ENCODE measurements at regions not wholly inside any gene's neighbourhood (a gene's known extent, or its start where the extent isn't known, plus 50 kb on each side); places are given as distances from the start of the nearest gene placed in this dataset.
"Not testable (repeated sequence)": the region's sequence is repeated elsewhere in the genome, so short reads cannot be mapped to it uniquely, and the experiment has no call there.

DNA sequence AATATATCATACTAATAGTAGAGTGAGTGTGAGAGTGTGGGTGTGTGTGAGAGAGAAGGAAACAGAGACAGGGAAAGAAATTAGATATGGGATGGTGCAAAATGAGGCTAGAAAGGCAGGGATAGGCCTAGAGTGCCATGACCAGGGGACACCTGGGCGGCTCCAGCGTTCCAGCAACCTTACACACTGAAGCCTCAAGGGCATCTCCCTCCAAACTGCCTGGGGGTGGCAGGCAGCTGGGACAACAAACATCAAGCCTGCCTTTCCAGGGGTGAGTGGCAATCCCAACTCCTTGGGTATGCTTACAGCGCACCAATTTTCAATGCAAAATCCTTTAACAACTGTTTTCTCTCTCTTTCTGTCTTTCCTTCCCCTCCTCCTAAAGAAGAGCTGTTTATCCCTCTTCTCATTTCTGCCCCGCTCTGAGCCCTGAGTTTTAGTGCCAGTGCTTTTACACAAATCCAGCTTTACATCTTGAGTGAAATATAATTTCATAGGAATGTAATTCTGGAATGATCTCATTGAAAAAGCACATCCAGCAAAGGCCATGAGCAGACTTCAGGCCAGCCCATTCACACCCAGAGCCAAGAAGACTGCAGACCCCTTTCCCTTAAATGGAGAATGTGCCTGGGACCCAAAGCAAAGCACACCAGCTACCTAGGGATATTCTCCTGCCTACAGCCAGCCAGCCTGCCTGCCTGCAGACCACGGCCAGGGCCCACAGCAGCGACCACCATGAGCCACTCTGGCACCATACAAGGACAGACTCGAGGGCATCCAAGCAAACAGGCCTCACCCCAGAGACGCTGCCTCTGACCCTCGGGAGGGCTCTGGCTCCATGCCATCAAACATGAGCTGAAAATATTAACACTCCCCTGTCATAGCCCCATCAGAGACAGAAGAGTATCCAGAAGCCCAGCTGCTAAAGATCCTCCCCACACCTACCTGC, 90.3 kb downstream of the RPL27A start:
- no peak for DNase-seq

DNA sequence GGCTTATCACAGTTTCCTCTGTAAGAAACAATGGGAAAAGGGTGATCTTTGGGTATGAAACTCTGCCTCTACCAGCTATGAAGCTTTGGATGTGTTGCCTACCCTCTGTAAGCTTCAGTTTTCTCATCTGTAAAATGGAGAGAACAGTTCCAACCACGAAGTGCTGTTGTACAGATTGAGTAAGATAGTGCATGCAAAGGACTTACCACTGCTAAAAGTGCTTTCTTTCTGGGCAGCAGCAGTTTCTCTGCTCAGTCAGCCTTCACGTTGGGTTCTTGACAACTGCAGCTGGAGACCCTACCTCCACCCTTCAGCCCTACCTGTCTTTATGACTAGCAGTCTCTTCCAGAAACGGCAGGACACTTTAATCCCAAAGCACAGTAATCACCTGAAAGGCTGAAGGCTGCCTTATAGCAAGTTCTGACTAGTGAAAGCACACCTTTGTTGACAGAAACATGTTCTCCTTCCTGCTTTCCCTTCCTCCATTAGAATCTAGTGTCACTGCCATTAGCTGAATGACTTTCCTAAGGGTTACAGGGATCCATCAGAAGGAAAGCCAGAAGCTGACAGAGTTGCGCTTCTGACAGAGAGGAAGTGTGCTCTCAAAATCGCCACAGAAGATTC, 91.4 kb downstream of the RPL27A start:
- DNase-seq: no peak

DNA sequence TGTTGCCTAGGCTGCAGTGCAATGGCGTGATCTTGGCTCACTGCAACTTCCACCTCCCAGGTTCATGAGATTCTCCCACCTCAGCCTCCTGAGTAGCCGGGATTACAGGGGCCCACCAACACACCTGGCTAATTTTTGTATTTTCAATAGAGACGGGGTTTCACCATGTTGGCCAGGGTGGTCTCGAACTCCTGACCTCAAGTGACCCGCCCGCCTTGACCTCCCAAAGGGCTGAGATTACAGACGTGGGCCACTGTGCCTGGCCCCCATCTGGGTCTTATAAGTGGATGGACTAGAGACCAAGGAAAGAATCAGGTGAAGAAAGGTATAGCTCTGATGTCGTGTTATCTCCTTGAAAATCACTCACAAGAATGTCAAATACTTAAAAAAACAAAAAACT, 92.3 kb downstream of the RPL27A start:
- DNase-seq: not testable (repeated sequence)

DNA sequence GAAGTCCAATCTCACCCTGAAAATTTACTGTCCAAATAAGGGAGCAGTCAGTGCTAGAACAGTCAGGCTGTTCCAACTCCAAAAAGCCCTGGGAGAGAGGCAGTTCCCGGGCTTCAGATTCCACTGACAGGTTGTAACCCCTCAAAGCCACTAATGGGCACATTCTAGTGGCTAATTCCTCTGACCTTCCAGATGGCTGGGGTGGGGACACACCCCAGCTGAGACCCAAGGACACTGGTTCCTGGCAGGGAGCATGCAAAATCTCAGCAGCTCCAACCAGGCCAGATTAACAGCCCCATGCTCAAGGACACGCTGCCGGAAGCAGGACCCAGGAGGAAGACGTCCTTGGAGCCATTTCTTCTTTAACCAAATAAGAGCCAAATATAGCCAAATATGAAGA, 92.7 kb downstream of the RPL27A start:
- DNase-seq: no peak

DNA sequence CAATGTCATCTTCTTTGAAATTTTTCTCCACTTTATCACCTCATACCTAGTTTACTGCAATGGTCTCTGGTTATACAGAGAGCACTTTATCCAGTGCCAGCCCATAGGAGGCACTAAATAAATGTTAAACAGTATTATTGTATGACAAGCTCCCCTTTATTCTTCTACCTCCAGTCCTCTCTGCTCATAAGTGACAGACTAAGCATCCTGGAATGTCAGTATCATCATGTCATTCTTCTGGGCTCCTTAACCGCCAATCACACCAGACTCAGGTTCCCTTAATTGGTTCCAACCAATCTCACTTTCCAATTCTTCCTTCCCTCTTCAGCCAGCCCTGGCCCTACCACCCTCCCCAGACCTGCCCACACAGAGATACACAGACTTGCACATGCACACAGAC, 93.1 kb downstream of the RPL27A start:
- DNase-seq: no peak

DNA sequence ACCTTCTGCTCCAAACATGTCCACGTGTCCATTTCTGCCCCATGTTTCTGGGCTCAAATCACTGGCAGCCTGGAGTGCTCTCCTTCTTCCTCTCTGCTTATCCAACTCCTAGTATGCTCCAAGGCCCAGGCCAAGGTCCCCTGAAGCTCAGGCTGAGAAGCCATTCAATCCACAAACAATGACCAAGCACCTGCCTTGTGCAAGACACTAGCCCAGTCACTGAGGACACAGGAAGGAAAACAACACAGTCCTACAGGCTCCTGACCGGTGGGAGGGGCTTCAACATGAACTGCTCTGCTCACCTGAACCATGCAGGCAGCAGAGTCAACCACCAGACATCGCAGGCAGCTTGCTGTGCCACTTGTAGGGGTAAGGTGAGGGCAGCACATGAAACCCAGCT, 93.6 kb downstream of the RPL27A start:
- no peak for DNase-seq

DNA sequence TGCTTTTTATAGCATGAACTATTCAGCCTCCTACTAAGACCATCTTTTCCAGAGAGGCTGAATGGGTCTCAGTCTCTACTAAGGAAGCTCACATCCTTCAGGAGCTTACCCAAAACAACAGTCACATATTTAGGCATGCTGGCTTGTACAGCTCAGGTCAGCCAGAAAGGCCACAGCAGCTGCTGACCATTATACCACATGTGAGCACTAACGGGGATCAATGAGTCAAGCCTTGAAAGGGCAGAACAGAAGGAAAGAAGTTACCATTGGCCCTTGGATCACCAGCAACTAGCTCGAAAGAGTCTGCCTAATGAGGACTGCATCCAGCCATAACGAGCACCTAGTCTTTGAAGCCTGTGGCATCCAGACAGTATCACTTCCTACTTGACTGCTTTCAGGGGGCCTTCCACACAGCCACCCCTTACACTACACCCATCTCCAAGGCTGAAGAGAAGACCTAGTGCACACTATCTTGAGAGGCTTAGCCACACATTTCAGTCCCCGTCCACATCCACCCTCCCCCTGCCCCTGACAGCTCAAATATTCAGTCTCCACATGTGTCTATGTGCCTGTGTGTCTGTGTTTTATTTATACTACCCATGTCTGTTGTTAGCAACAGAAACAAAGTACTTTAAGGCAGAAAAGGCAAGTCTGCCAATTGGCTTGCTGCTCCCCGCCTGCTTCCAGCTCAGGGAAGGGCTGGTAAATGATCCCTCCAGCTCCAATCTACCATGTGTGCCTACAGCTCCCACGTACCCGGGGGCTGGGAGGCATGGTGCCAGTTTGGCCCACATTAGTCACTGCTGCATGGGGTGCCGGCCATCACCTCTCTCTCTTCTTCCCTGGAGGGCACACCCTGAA, 95.5 kb downstream of the RPL27A start:
- no peak for DNase-seq

DNA sequence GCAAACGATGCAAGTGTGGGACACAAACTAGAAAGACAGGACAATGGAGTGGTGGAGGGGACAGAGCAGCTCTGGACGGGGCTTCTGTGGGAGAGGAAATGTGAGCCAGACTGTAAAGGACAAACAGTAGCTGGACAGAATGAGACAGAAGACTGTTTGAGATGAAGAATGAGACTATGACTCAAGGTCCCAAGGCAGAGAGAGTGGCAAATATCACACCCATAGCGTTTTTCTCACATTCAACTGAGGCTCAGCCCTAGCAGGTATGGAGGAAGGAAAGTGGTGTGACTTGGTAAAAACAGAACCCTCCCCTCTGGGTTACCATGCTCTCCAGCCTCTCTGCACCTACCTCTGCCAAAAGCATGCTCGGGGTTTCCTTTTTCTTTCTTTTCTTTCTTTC, 96.5 kb downstream of the RPL27A start:
- no peak for DNase-seq

DNA sequence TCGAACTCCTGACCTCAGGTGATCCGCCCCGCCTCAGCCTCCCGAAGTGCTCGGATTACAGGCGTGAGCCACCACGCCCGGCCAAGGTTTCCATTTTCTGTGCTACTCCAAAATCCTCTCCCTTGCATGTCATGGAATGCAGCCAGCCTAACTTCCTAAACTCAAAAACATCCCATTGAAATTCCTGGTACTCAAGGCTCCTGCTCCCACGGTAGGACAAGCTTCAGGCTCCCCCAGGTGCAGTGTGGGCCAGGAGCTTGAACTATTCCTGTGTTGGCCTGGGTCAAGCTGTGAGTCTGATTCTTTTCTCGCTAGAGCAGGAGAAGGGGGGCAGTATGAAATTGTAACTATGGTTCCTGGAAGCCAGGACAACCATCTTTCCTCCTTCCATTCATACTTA, 97.1 kb downstream of the RPL27A start:
- no peak for DNase-seq

DNA sequence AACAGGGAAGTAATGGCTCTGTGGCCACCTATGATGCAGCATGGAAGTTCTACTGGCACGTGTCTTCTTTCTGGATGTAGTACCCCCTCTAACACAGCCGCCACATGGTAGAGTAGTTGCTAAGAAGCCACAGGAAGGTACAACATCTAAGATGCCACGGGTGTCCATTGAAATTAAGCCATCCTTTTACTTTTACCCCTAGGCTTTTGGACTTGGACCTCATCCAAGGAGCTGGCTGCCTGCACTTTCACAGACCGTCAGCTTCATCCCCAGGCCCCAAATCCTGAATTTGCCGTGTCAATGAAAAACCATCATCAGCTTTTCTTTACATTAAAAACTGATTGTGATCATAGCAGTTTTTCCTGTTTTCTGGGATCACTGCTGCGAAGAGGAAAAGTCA, 102.4 kb downstream of the RPL27A start:
- no peak for DNase-seq

DNA sequence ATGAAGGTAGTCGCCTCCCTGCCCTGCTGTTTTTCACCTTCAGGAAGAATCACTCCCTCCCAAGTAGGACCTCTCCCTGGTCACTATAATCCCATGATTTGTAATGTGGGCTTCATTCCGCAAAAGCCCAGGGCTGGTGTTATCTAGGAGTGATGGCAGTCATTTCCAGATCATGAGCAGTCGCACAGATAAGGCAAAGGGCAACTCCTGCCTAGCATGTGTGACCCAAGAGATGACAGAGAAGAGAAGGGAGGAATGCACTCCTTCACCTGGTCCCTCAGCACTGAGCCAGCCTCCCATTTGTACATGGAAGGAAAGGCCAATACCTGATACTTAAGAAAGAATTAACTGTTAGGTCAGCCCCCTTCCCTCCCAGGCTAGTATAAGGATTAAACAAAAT, 102.9 kb downstream of the RPL27A start:
- no peak for DNase-seq

DNA sequence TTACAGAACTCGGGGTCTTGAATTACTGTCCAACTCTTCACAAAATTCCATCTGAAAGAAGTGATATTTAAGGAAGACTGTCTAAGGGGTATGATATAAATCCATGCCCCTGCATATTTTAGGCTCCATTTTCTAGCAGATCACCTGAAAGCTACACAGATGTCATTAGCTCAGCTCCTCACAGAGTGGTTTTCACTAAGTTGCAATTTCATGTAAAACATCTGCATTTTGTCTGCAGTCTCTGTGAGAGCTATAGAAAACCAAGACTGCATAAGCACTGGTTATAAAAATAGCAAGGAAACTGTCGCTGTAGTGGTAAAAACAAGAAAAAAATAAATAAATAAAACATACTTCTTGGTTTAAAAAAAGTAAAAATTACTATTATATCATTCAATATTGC, 103.4 kb downstream of the RPL27A start:
- no peak for DNase-seq

DNA sequence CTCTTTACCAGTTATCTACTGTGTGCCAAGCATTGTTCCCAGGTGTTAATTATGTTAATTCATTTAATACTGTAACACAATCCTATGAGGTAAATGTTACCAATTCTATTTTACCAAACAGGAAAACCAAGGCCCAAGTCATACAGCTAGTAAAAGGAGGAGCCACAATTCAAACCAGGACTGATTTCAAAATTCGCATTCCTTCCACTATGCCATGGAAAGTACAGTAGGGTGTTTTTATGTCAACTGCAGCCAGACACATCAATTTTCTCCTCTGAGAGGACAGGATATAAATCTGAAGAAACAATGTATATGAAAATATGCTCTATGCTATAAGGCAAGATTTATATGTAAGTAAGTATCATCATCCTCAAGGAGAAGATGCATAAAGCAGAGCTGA, 104.3 kb downstream of the RPL27A start:
- DNase-seq: no peak

DNA sequence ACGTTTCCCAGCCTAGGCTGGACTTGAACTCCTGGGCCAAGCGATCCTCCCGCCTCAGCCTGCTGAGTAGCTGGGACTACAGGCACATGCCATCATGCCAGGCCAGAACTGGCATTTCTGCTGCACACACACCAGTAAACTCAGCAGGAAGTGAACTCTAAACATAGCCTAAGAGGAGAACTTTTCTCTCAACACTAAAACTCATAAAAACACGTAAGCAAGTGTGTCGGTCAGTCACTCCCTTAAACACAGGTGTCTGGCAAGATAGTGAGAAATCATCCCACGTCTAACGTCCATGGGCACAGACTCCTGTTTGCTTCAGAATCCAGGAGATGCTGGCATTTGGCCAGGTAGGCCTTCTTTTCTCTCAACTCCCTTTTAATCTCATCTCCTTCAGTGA, 104.8 kb downstream of the RPL27A start:
- no peak for DNase-seq

DNA sequence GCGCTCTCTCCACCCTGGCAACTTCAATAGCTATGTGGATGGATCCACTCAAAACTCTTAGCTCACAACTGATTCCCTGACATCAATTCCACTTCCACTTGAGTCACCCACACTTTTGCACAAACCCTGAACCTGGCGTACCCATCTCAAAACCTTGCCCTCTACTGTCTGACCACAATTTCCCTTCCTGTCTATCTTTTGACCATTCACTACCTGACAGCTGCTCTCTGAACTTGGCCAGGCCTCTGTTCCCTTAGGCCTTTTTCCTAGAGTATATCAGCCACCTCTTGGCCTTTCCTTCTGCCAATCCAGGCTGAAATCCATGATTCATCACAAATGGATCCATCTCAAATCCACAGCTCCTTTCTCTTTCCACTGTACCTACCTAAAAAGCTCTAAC, 106.0 kb downstream of the RPL27A start:
- no peak for DNase-seq

DNA sequence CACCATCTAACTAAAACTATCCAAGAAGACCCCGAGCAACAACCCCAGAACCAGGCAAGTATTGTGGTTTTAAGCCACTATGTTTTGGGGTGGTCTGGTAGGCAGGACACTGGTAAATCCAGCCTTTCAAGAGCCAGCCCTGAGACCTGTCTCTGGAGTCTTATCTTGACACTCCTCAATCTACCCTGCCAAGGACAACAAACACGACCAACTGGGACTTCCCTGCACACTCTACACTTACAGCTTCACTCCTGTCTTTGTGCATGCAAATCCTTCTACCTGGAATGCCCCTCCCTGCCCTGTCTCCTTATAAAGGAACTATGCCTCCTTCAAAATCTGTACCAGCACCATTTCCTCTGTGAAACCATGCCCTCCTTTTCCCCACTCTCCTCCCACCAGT, 107.3 kb downstream of the RPL27A start:
- DNase-seq: no peak

DNA sequence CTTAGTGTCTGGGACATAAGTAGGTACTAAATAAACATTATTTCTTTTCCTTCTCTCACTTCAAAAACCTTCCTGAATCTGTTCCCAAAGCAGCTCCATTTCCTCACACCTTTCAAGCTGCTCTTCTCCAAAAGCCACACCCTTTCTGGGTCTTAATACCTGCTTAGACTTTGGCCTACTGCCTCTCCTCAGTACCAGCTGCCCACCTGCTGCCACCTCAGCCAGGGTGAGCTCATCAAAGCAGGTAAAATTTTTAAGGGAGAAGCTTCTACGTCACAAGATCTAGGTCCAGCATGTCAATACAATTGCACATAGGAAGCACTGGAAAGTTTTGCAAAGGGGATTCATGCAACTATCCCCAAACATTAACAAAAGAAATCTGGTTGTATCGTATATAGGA, 108.4 kb downstream of the RPL27A start:
- no peak for DNase-seq

DNA sequence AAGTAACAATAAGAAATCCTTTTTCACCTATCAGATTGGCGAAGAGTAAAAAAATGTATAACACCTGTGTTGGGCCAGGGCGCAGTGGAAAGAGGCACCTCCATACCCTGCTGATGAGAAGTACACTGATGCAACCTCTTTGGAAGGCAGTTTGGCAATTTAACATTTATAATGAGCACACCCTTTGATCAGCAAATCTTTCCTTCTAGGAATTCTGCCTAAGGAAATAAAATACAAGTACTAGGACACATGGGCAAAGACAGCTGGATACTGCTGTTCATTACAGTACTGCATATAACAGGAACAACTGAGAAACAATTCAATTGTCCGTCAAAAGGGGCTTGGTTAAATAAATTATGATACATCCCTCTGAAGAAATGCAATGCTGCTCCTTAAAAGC, 110.1 kb downstream of the RPL27A start:
- no peak for DNase-seq

DNA sequence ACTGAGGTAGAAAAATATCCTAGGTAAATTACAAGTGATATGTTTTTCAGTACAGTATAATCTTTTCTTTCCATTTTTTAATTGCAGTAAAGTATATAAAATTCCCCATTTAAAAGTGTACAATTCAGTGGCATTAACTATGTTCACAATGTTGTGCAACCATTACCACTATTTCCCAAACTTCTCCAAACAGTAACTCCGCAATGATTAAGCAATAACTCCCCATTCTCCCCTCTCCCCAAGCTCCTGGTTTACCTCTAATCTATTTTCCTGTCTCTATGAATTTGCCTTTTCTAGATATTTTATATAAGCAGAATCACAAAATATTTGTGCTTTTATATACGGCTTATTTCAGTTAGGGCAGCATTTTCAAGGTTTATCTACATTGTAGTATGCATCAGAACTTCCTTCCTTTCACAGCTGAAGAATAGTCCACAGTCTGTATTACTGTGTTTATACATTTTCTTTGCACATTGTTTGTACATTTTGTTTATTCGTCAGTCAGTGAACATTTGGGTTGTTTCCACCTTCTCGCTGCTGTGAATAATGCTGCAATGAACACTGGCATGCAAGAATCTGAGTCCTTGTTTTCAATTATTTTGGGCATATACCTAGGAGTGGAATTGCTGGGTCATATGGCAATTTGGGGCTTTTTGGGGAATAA, 110.7 kb downstream of the RPL27A start:
- DNase-seq: no peak

DNA sequence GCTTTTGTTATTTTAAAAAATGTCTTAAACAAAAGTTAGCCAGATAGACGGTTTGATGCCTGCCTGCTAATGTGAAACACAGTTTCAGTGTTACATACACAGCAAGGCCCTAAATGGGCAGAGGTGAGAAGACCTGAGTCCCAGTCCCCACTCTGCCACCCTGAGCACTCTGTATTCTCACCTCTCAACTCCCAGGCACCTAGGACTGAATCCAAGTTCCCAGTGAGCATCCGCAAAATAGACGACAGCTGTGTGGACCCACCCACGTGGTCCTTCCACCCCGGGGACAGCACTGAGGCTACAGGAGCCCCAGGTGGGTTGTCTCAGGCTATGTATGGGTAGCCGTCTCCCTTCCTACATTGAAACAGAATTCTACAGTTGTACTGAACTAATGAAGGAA, 111.5 kb downstream of the RPL27A start:
- DNase-seq: no peak

DNA sequence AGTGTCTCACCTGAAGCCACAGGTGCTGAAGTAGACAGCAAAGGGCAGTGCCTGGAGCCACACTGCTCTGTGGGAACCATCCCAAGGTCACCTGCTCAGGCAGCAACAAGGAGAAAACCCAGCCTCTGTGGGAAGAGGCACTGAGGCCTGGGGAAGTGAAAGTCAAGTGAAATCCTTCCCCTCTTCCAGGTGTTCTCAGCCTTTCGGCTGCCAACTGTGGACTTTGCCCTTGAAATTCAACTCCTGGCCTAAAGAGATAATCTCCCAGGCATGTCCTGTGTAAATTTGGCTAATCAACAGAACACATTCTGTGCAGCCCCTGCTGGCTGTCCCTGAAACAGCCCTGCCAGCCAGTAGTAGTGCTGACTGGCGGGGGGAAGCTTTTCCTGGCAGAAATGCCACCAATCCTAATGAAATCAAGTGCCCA, 112.1 kb downstream of the RPL27A start:
- no peak for DNase-seq

DNA sequence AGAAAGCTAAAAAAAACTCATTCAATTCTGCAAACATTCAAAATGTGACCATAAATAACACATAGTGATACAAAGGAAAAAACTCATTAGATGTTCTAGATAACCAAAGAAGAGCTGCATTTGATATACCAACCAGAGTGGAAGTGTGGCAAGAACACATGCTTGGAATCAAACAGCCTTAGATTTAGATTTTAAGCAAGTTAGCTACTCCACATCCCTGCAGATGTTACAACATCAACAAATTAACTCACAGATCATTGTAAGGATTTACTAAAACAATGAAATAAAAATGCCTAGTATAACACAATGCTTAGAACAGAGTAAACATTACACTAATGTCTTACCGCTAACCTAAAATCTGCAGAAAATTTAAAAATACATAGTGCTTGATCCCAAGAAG, 114.0 kb upstream of the AKIP1 start:
- DNase-seq: no peak

DNA sequence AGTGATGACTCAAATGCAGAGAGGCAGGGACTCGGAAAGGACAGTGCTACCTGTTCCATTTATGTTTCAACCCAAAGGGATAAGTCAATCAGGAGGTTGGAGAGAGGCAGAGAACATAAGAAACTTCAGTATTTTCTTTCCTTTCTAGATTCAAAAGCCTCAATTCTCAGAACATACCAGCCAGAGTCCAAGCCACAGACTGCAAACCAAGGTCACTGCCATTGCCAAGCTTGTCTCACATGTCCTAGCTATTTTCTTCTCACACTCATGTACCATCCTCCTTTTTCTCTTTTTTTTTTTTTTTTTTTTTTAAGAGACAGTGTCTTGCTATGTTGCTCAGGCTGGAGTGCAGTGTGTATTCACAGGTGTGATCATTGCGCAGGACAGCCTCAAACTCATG, 111.7 kb upstream of the AKIP1 start:
- no peak for DNase-seq

Data from GF-D8 (cell line).